Neural crest cell (in vitro differentiated cells): ENCODE measurements at regions not wholly inside any gene's neighbourhood (a gene's known extent, or its start where the extent isn't known, plus 50 kb on each side); places are given as distances from the start of the nearest gene placed in this dataset.

Experiments
- DNase-seq: peaks from one replicate; pipeline ENCODE4 v3.0.0; 2021; ENCODE audit warnings: low read depth, mixed read lengths, low spot score
- H3K27ac Mint-ChIP-seq: one replicate; pipeline ENCODE4 v1.8.0; 2021; ENCODE audit warnings: mild to moderate bottlenecking, mixed read lengths; ENCODE audit not compliant: unreplicated experiment
- H3K27me3 Mint-ChIP-seq: 2 replicates; pipeline ENCODE4 v1.8.0; 2021; ENCODE audit warnings: low read depth, mild to moderate bottlenecking, mixed read lengths
- H3K36me3 Mint-ChIP-seq: 2 replicates; pipeline ENCODE4 v1.8.0; 2021; ENCODE audit warnings: low read depth, mild to moderate bottlenecking, mixed read lengths
- H3K4me1 Mint-ChIP-seq: 2 replicates; pipeline ENCODE4 v1.8.0; 2021; ENCODE audit warnings: mixed read lengths
- H3K4me3 Mint-ChIP-seq: one replicate; pipeline ENCODE4 v1.8.0; 2021; ENCODE audit warnings: mild to moderate bottlenecking, mixed read lengths
- H3K9me3 Mint-ChIP-seq: 2 replicates; pipeline ENCODE4 v1.8.0; 2021; ENCODE audit warnings: mixed read lengths
- TF ChIP-seq, protein P1 (sequence below): fragments of 200-600 bp; sonication (generic); conservative IDR thresholded peaks from 2 replicates; pipeline ENCODE4 v1.5.0; 2021; ENCODE audit warnings: antibody characterized with exemption, mild to moderate bottlenecking

DNA sequence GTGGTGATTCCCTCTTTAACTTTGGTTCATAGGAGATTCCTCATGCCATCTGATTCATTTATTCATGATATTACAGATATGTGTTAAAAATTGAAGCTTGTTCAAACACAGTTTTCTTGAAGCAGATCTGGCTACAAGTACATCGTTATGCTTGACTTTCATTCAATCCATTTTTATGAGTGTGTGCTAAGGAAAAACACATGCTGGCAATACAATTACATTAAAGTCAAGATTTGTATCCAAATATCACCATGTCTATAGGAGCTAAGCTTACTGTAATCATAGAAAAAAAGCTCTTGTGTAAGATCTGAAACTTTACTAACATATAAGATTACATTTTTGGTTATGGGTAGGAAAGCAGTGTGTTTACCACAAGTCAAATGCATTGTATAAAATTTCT lies 151.8 kb upstream of the FAT1 start:
- no peaks in the 10 kb centered on the region for H3K4me1 Mint-ChIP-seq
- H3K4me3 Mint-ChIP-seq, result no peak overlapping the region
- peaks cover 22% of the 10 kb centered on the region for H3K9me3 Mint-ChIP-seq
- H3K27ac Mint-ChIP-seq, result no peak overlapping the region
- H3K36me3 Mint-ChIP-seq, result peaks cover 23% of the 10 kb centered on the region
- DNase-seq, result no peak
- H3K27me3 Mint-ChIP-seq, result no peaks in the 10 kb centered on the region
- TF ChIP-seq, protein P1, sequence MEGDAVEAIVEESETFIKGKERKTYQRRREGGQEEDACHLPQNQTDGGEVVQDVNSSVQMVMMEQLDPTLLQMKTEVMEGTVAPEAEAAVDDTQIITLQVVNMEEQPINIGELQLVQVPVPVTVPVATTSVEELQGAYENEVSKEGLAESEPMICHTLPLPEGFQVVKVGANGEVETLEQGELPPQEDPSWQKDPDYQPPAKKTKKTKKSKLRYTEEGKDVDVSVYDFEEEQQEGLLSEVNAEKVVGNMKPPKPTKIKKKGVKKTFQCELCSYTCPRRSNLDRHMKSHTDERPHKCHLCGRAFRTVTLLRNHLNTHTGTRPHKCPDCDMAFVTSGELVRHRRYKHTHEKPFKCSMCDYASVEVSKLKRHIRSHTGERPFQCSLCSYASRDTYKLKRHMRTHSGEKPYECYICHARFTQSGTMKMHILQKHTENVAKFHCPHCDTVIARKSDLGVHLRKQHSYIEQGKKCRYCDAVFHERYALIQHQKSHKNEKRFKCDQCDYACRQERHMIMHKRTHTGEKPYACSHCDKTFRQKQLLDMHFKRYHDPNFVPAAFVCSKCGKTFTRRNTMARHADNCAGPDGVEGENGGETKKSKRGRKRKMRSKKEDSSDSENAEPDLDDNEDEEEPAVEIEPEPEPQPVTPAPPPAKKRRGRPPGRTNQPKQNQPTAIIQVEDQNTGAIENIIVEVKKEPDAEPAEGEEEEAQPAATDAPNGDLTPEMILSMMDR, result no peak

- Mint-ChIP-seq H3K27me3 (no peaks in the 10 kb centered on the region), H3K4me1 (no peaks in the 10 kb centered on the region), H3K27ac (no peak overlapping the region), H3K4me3 (no peak overlapping the region), H3K36me3 (peaks cover 16% of the 10 kb centered on the region), H3K9me3 (peaks cover 12% of the 10 kb centered on the region)
- no peak for DNase-seq
- TF ChIP-seq, protein P1, result no peak
Observed at GRCh38 chr4:186876961-186877626, 153.4 kb upstream of the FAT1 start.

DNA sequence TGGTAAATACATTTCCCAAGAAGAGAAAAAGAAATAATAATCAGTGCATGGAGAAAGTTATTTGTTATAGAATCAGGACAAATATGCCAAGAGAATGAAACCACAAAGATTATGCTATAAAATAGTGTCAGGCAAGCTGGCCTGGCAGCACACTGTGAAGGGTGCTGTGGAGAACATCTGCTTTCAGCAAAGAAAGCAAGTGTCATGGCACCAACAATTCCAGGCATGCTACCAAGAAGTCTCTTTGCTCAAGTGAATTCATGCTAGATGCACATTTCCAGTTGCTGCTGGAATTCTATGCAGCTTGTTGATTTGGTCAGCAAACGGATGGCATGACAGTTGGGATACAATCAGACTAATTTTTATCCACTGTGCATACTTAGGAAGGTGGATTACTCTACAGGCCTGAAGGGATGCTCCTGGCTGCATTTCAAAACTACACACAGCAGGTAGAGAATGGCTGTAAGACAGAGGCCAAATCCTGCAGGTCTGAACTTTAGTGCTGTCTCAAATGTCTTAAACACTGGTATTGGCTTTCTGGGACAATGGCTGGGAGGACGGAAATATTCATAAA lies 154.6 kb upstream of the FAT1 start:
- Mint-ChIP-seq H3K36me3 (peaks cover 12% of the 10 kb centered on the region), H3K9me3 (peaks cover 9% of the 10 kb centered on the region), H3K4me1 (no peaks in the 10 kb centered on the region), H3K4me3 (no peak overlapping the region), H3K27ac (no peak overlapping the region), H3K27me3 (no peaks in the 10 kb centered on the region)
- DNase-seq, result no peak
- TF ChIP-seq, protein P1, result no peak

- H3K9me3 Mint-ChIP-seq, result peaks cover 3% of the 10 kb centered on the region
- no peak overlapping the region for H3K4me3 Mint-ChIP-seq
- peaks cover 6% of the 10 kb centered on the region for H3K36me3 Mint-ChIP-seq
- TF ChIP-seq, protein P1, result no peak
- no peaks in the 10 kb centered on the region for H3K27me3 Mint-ChIP-seq
- H3K4me1 Mint-ChIP-seq, result peaks cover 8% of the 10 kb centered on the region
- H3K27ac Mint-ChIP-seq, result no peak overlapping the region
- no peak for DNase-seq
Observed at GRCh38 chr4:186881521-186882220, 158.0 kb upstream of the FAT1 start.

GRCh38 chr4:186882293-186882692 lies 158.6 kb upstream of the FAT1 start:
- no peak overlapping the region for H3K27ac Mint-ChIP-seq
- no peaks in the 10 kb centered on the region for H3K27me3 Mint-ChIP-seq
- DNase-seq, result no peak
- H3K4me3 Mint-ChIP-seq, result no peak overlapping the region
- H3K9me3 Mint-ChIP-seq, result peaks cover 2% of the 10 kb centered on the region
- H3K4me1 Mint-ChIP-seq, result peaks cover 14% of the 10 kb centered on the region
- TF ChIP-seq, protein P1, result no peak
- H3K36me3 Mint-ChIP-seq, result peaks cover 2% of the 10 kb centered on the region
